ENCODE measurements at regions not wholly inside any gene's neighbourhood (a gene's known extent, or its start where the extent isn't known, plus 50 kb on each side); places are given as distances from the start of the nearest gene placed in this dataset.
"Not testable (repeated sequence)": the region's sequence is repeated elsewhere in the genome, so short reads cannot be mapped to it uniquely, and the experiment has no call there.

GRCh38 chr18:29378651-29379136, 1201.8 kb upstream of the CDH2 start:
- DNase-seq (ENCODE audit: low spot score), result no peak

GRCh38 chr18:29377346-29377745, 1200.4 kb upstream of the CDH2 start:
- no peak for DNase-seq (ENCODE audit: low spot score)

- DNase-seq (ENCODE audit: low spot score), result no peak
Measured at GRCh38 chr18:29373000-29373399, 1196.1 kb upstream of the CDH2 start.

GRCh38 chr18:29361843-29362242, 1184.9 kb upstream of the CDH2 start:
- DNase-seq (ENCODE audit: low spot score), result no peak

- not testable (repeated sequence) for DNase-seq (ENCODE audit: low spot score)
Measured at GRCh38 chr18:29360659-29361058, 1183.7 kb upstream of the CDH2 start.

- DNase-seq (ENCODE audit: low spot score), result not testable (repeated sequence)
Measured at GRCh38 chr18:29359222-29359621, 1182.3 kb upstream of the CDH2 start.

- no peak for DNase-seq (ENCODE audit: low spot score)
Measured at GRCh38 chr18:29351171-29351570, 1174.2 kb upstream of the CDH2 start.

- DNase-seq (ENCODE audit: low spot score), result no peak
Measured at GRCh38 chr18:29328932-29329331, 1152.0 kb upstream of the CDH2 start.

- DNase-seq (ENCODE audit: low spot score), result no peak
Measured at GRCh38 chr18:29326214-29326613, 1149.3 kb upstream of the CDH2 start.

GRCh38 chr18:29321561-29321960, 1144.6 kb upstream of the CDH2 start:
- no peak for DNase-seq (ENCODE audit: low spot score)

GRCh38 chr18:29313312-29313711, 1136.4 kb upstream of the CDH2 start:
- no peak for DNase-seq (ENCODE audit: low spot score)

GRCh38 chr18:29311580-29311979, 1134.7 kb upstream of the CDH2 start:
- no peak for DNase-seq (ENCODE audit: low spot score)

- DNase-seq (ENCODE audit: low spot score), result no peak
Measured at GRCh38 chr18:29309366-29309765, 1132.4 kb upstream of the CDH2 start.

GRCh38 chr18:29307982-29308381, 1131.1 kb upstream of the CDH2 start:
- DNase-seq (ENCODE audit: low spot score), result no peak

GRCh38 chr18:29307231-29307630, 1130.3 kb upstream of the CDH2 start:
- DNase-seq (ENCODE audit: low spot score), result no peak

GRCh38 chr18:29305516-29305915, 1128.6 kb upstream of the CDH2 start:
- DNase-seq (ENCODE audit: low spot score), result no peak

- no peak for DNase-seq (ENCODE audit: low spot score)
Measured at GRCh38 chr18:29301048-29301447, 1124.1 kb upstream of the CDH2 start.

GRCh38 chr18:29285471-29285870, 1108.5 kb upstream of the CDH2 start:
- DNase-seq (ENCODE audit: low spot score), result no peak

GRCh38 chr18:29271501-29271900, 1094.6 kb upstream of the CDH2 start:
- no peak for DNase-seq (ENCODE audit: low spot score)

- peak; percentile 7 for DNase-seq (ENCODE audit: low spot score)
Measured at GRCh38 chr18:29259838-29260237, 1082.9 kb upstream of the CDH2 start.

GRCh38 chr18:29254123-29254522, 1077.2 kb upstream of the CDH2 start:
- DNase-seq (ENCODE audit: low spot score), result no peak

- no peak for DNase-seq (ENCODE audit: low spot score)
Measured at GRCh38 chr18:29251681-29252080, 1074.8 kb upstream of the CDH2 start.

GRCh38 chr18:29250843-29251242, 1073.9 kb upstream of the CDH2 start:
- DNase-seq (ENCODE audit: low spot score), result no peak

- DNase-seq (ENCODE audit: low spot score), result no peak
Measured at GRCh38 chr18:29250259-29250658, 1073.3 kb upstream of the CDH2 start.

GRCh38 chr18:29248805-29249204, 1071.9 kb upstream of the CDH2 start:
- no peak for DNase-seq (ENCODE audit: low spot score)

Data from AG20443 (cell line).